ENCODE measurements at regions not wholly inside any gene's neighbourhood (a gene's known extent, or its start where the extent isn't known, plus 50 kb on each side); places are given as distances from the start of the nearest gene placed in this dataset.

- TF ChIP-seq ETS1 (IDR thresholded peaks at IDR 0.05) (no peak), JUNB (IDR thresholded peaks at IDR 0.05; ENCODE audit: unreplicated experiment) (no peak)
Measured at GRCh38 chr10:111475720-111476119, 398.9 kb downstream of the ADRA2A start (continued).

GRCh38 chr10:111478651-111479050 lies 401.8 kb downstream of the ADRA2A start:
- H3K4me3 Mint-ChIP-seq, result no peak overlapping the region
- no peaks in the 10 kb centered on the region for H4K20me1 ChIP-seq (replicated peaks; ENCODE audit: insufficient read depth)
- DNase-seq (ENCODE audit: low spot score) (no peak), ATAC-seq (no peak)
- H3K27ac Mint-ChIP-seq, result no peak overlapping the region
- no peak overlapping the region for H2AFZ ChIP-seq
- no peaks in the 10 kb centered on the region for H3K36me3 Mint-ChIP-seq (ENCODE audit: low read depth)
- H3K4me2 ChIP-seq, result no peak overlapping the region
- no peaks in the 10 kb centered on the region for H3K36me3 ChIP-seq (ENCODE audit: insufficient read depth)
- no peaks in the 10 kb centered on the region for H3K79me2 ChIP-seq (replicated peaks; ENCODE audit: insufficient read depth)
- H3K27me3 Mint-ChIP-seq (ENCODE audit: insufficient read depth, low read depth, poor library complexity), result peaks cover 3% of the 10 kb centered on the region
- H3K9me2 ChIP-seq (ENCODE audit: insufficient read depth), result no peaks in the 10 kb centered on the region; the same call in 1 of the 2 replicates
- no peaks in the 10 kb centered on the region for H3K9me3 Mint-ChIP-seq
- H3K4me1 ChIP-seq (ENCODE audit: insufficient read depth), result no peaks in the 10 kb centered on the region
- peaks cover 6% of the 10 kb centered on the region; the same call in 2 of the 3 replicates for H3K4me1 Mint-ChIP-seq
- H3F3A ChIP-seq (replicated peaks; ENCODE audit: low read depth), result no peaks in the 10 kb centered on the region
- no peak overlapping the region for H3K4me3 ChIP-seq
- H3K27ac ChIP-seq (ENCODE audit: low read depth), result no peak overlapping the region
- H3K27me3 ChIP-seq (ENCODE audit: insufficient read depth), result no peaks in the 10 kb centered on the region
- TF ChIP-seq ZNF462 (CRISPR knock-in tag; IDR thresholded peaks at IDR 0.05) (no peak), CTCF (conservative IDR thresholded peaks at IDR 0.05; ENCODE audit: low read depth in 2 of 2) (no peak), STAT1 (IDR thresholded peaks at IDR 0.05; ENCODE audit: unreplicated experiment) (no peak), CREB1 (CRISPR knock-in tag; IDR thresholded peaks at IDR 0.05; ENCODE audit: low read depth) (no peak), ETS1 (IDR thresholded peaks at IDR 0.05) (no peak), ZNF331 (CRISPR knock-in tag; IDR thresholded peaks at IDR 0.05; ENCODE audit: low read depth) (no peak), EZH2 (IDR thresholded peaks at IDR 0.05; ENCODE audit: low read depth, unreplicated experiment) (no peak), ZNF114 (CRISPR knock-in tag; IDR thresholded peaks at IDR 0.05) (no peak), POLR2AphosphoS5 (IDR thresholded peaks at IDR 0.05; ENCODE audit: low read depth) (no peak), EZH2phosphoT487 (IDR thresholded peaks at IDR 0.05; ENCODE audit: unreplicated experiment) (no peak), REST (IDR thresholded peaks at IDR 0.05; ENCODE audit: unreplicated experiment) (no peak), JUNB (IDR thresholded peaks at IDR 0.05; ENCODE audit: unreplicated experiment) (no peak)
